Thoracic aorta (tissue), 2 donors: ENCODE measurements at regions not wholly inside any gene's neighbourhood (a gene's known extent, or its start where the extent isn't known, plus 50 kb on each side); places are given as distances from the start of the nearest gene placed in this dataset.

Experiments used
- ATAC-seq: fragments of 150-250 bp; one replicate; pipeline ENCODE4 v1.8.0; 2017; ENCODE audit warnings: low read depth; ENCODE audit not compliant: insufficient number of reproducible peaks, low FRiP score
- DNase-seq: peaks from one replicate; pipeline ENCODE4 v3.0.0-alpha.2; 2020; ENCODE audit warnings: low spot score
- H3K27ac ChIP-seq, 2 donors: fragments of 200-600 bp; sonication (generic); 1 replicate in 1 of 2; 2 replicates in 1 of 2; pipeline ENCODE4 v1.5.1; 2016; ENCODE audit warnings: mild to moderate bottlenecking in 2 of 2, moderate library complexity in 2 of 2
- H3K27me3 ChIP-seq: fragments of 200-600 bp; sonication (generic); replicated peaks from 2 replicates; pipeline ENCODE4 v1.6.0; 2016; ENCODE audit warnings: mild to moderate bottlenecking; ENCODE audit not compliant: insufficient read depth
- H3K36me3 ChIP-seq: fragments of 200-600 bp; sonication (generic); one replicate; pipeline ENCODE4 v1.5.1; 2016
- H3K4me1 ChIP-seq, 2 donors: fragments of 200-600 bp; sonication (generic); 1 replicate in 1 of 2; 2 replicates in 1 of 2; pipeline versions ENCODE4 v1.5.1 to v1.6.0; 2016; ENCODE audit warnings: low read depth in 2 of 2, mild to moderate bottlenecking in 1 of 2; ENCODE audit not compliant: control insufficient read depth in 1 of 2
- H3K4me3 ChIP-seq: fragments of 200-600 bp; sonication (generic); 2 replicates; pipeline ENCODE4 v1.5.1; 2016; ENCODE audit warnings: mild to moderate bottlenecking
- H3K9me3 ChIP-seq: fragments of 200-600 bp; sonication (generic); 2 replicates; pipeline ENCODE4 v1.5.1; 2016
- TF ChIP-seq, protein P1 (sequence below): fragments of 200-600 bp; sonication (generic); IDR thresholded peaks from one replicate; pipeline ENCODE4 v1.5.1; 2019; ENCODE audit warnings: antibody characterized with exemption

DNA sequence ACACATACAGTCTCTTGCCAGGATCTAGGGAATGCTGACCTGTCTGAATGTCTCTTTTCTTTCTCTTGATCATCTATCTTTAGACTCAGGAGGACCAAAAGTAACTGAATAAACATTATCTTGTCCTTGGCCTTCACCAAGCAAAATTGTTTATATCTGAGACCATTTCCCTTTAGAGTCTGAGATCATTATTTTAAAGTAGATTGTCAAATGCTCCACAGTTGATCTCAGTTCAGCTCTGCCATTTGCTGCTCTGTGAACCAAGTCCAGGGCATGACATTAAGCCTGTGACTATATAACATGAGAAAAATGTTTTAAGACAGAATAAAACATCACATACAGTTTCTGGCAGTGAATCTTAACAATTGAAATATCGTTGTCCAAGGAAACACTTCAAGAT is 148.3 kb upstream of the NRSN1 start:
- Histone ChIP-seq H3K27ac (no peak overlapping the region), H3K4me3 (no peak overlapping the region), H3K9me3 (no peaks in the 10 kb centered on the region), H3K4me1 (no peaks in the 10 kb centered on the region), H3K27me3 (no peaks in the 10 kb centered on the region), H3K36me3 (no peaks in the 10 kb centered on the region)
- ATAC-seq (no peak), DNase-seq (no peak)
- TF ChIP-seq, protein P1, sequence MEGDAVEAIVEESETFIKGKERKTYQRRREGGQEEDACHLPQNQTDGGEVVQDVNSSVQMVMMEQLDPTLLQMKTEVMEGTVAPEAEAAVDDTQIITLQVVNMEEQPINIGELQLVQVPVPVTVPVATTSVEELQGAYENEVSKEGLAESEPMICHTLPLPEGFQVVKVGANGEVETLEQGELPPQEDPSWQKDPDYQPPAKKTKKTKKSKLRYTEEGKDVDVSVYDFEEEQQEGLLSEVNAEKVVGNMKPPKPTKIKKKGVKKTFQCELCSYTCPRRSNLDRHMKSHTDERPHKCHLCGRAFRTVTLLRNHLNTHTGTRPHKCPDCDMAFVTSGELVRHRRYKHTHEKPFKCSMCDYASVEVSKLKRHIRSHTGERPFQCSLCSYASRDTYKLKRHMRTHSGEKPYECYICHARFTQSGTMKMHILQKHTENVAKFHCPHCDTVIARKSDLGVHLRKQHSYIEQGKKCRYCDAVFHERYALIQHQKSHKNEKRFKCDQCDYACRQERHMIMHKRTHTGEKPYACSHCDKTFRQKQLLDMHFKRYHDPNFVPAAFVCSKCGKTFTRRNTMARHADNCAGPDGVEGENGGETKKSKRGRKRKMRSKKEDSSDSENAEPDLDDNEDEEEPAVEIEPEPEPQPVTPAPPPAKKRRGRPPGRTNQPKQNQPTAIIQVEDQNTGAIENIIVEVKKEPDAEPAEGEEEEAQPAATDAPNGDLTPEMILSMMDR: no peak

DNA sequence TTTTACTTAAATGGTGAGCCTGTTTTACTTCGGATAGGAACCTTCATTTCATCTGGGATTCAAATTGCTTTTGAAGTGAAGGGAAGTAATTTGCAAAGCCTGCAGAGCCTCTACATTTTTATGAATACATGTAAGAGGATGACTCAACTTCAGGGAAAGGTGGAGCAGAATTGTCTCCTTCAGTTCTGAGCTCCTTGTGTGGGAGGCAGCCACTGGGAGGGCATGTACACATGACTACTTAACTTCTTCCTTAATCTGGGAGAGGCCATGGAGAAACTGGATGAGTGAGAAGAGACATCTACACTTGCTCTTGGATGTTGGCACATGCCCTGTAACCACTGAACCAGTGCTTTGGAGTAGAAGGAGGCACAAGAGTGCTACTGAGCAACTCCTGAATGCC is 145.1 kb upstream of the NRSN1 start:
- TF ChIP-seq, protein P1: no peak
- Histone ChIP-seq H3K4me3 (no peak overlapping the region), H3K27ac (no peak overlapping the region), H3K4me1 (no peaks in the 10 kb centered on the region), H3K36me3 (no peaks in the 10 kb centered on the region), H3K9me3 (no peaks in the 10 kb centered on the region), H3K27me3 (no peaks in the 10 kb centered on the region)
- ATAC-seq (no peak), DNase-seq (no peak)

DNA sequence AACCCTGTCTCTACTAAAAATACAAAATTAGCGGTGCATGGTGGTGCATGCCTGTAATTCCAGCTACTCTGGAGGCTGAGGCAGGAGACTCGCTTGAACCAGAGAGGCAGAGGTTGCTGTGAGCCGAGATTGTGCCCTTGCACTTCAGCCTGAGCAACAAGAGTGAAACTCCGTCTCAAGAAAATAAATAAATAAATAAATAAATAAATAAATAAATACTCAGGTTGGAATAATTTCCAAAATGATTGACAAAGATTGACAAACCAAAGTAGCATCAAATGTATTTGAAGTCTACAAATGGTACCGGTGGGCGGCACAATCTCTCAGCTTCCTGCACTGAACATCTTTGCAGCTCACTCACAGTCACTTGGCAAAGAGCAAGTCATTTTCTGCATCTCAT is 144.1 kb upstream of the NRSN1 start:
- H3K27ac ChIP-seq: no peak overlapping the region
- ATAC-seq: no peak

DNA sequence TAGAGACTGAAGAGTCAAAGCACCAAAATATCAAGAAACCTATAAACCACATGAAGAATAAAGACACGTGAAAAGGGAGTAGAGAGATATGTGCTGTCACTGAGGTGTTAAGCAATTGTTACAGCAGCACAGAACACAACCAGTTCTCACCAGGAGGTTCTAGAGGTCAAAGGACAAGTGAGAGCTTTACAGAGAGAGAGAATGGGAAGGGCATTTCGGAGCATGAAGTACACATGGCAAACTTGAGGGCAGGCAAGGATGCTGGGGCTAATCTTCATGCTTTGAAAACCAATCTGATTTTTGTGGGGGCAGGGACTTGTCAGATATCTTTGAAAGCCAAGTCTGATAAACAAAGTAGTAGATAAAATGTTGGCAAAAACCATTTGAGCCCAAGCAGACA is 142.3 kb upstream of the NRSN1 start:
- Histone ChIP-seq H3K9me3 (no peaks in the 10 kb centered on the region), H3K4me1 (no peaks in the 10 kb centered on the region), H3K4me3 (no peak overlapping the region), H3K27ac (no peak overlapping the region), H3K27me3 (no peaks in the 10 kb centered on the region), H3K36me3 (no peaks in the 10 kb centered on the region)
- DNase-seq (no peak), ATAC-seq (no peak)
- TF ChIP-seq, protein P1: no peak

More for the DNA sequence above, 144.1 kb upstream of the NRSN1 start:
- no peaks in the 10 kb centered on the region for H3K9me3 ChIP-seq
- H3K36me3 ChIP-seq: no peaks in the 10 kb centered on the region
- TF ChIP-seq, protein P1: no peak
- no peak for DNase-seq
- H3K27me3 ChIP-seq: no peaks in the 10 kb centered on the region
- no peaks in the 10 kb centered on the region for H3K4me1 ChIP-seq
- H3K4me3 ChIP-seq: no peak overlapping the region

DNA sequence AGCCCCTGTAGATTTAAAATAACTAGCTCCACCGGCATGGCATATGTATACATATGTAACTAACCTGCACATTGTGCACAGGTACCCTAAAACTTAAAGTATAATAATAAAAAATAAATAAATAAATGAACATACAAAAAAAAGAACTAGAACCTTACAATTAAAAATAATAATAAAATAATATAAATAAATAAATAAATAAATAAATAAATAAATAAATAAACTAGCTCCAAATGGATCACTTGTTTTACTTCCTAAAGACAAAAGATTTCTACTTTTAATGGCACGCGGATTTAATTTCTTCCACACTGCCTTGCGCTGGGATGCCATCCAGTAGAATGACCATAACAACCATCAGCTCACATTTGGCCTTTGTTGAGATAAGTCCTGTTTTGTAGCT is 141.0 kb upstream of the NRSN1 start:
- H3K27ac ChIP-seq: no peak overlapping the region
- TF ChIP-seq, protein P1: no peak
- DNase-seq: no peak
- H3K27me3 ChIP-seq: no peaks in the 10 kb centered on the region
- H3K4me1 ChIP-seq: no peaks in the 10 kb centered on the region
- H3K4me3 ChIP-seq: no peak overlapping the region
- no peaks in the 10 kb centered on the region for H3K9me3 ChIP-seq
- no peak for ATAC-seq
- H3K36me3 ChIP-seq: no peaks in the 10 kb centered on the region
